Sigmoid colon (tissue), 4 donors: ENCODE measurements at regions not wholly inside any gene's neighbourhood (a gene's known extent, or its start where the extent isn't known, plus 50 kb on each side); places are given as distances from the start of the nearest gene placed in this dataset.
"Not testable (repeated sequence)": the region's sequence is repeated elsewhere in the genome, so short reads cannot be mapped to it uniquely, and the experiment has no call there.

Experiments
- CTCF ChIP-seq, 4 experiments: fragments of 450-650 bp in 3 of 4; fragments of 200-600 bp in 1 of 4; IDR thresholded peaks; one replicate each; pipeline ENCODE4 v1.5.1; 2016 to 2019; ENCODE audit warnings: antibody characterized with exemption in 4 of 4, mild to moderate bottlenecking in 3 of 4, moderate library complexity in 2 of 4
- POLR2A ChIP-seq, 2 donors: fragments of 450-650 bp; IDR thresholded peaks; one replicate each; pipeline ENCODE4 v1.6.1; 2016; ENCODE audit warnings: antibody characterized with exemption in 2 of 2, mild to moderate bottlenecking in 2 of 2, moderate library complexity in 2 of 2
- POLR2AphosphoS5 ChIP-seq, 4 donors: sonication (generic); formaldehyde crosslinking; IDR thresholded peaks; one replicate each; pipeline ENCODE4 v1.6.1; 2017; ENCODE audit warnings: antibody characterized with exemption in 4 of 4

- not testable (repeated sequence) for TF ChIP-seq CTCF, POLR2AphosphoS5, POLR2A (IDR thresholded peaks at IDR 0.05)
These were observed 446.9 kb upstream of the TRPC7 start for GRCh38 chr5:136812270-136812669.
